ENCODE measurements at regions not wholly inside any gene's neighbourhood (a gene's known extent, or its start where the extent isn't known, plus 50 kb on each side); places are given as distances from the start of the nearest gene placed in this dataset.

DNA sequence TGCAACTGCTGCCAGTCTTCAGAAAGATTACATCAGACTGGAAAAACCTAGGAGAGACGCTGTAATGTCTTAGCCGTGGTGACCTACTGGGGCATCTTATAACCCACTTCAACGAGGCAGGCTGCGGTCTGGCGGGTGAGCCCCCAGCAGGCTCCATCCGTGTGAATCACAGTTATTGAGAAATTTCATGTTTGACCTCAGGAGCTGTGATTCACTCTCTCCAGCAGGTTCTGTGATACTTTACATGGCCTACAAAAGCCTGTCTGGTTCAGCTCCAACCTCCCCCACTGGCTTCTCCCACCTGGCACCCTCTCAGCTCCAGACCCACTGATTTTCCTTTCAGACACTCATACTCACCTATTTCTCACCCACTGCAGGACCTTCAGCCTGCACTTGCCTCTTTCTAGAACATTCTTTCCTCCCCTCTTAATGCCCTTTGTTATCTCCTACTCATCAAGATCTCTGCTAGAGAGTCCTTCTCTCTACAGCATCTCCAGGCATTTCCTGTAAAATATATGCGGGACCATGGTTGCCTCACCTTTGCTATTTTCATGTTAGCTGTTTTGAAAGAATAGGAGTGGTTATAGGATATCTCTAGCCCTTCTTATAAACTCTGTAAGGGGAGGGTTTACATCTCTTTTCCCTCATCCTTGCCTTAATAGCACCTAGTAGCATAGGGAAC, 227.9 kb downstream of the MAF start (continued):
- TF ChIP-seq, protein P1, sequence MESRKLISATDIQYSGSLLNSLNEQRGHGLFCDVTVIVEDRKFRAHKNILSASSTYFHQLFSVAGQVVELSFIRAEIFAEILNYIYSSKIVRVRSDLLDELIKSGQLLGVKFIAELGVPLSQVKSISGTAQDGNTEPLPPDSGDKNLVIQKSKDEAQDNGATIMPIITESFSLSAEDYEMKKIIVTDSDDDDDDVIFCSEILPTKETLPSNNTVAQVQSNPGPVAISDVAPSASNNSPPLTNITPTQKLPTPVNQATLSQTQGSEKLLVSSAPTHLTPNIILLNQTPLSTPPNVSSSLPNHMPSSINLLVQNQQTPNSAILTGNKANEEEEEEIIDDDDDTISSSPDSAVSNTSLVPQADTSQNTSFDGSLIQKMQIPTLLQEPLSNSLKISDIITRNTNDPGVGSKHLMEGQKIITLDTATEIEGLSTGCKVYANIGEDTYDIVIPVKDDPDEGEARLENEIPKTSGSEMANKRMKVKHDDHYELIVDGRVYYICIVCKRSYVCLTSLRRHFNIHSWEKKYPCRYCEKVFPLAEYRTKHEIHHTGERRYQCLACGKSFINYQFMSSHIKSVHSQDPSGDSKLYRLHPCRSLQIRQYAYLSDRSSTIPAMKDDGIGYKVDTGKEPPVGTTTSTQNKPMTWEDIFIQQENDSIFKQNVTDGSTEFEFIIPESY (IDR thresholded peaks at IDR 0.05) = no peak
- TF ChIP-seq YY1 (IDR thresholded peaks at IDR 0.05) (no peak), FOXA2 (IDR thresholded peaks at IDR 0.05) (no peak), FOXA1 (IDR thresholded peaks at IDR 0.05) (no peak), GABPA (IDR thresholded peaks at IDR 0.05 in 1 of 2, conservative IDR thresholded peaks at IDR 0.05 in 1 of 2) (no peak)

DNA sequence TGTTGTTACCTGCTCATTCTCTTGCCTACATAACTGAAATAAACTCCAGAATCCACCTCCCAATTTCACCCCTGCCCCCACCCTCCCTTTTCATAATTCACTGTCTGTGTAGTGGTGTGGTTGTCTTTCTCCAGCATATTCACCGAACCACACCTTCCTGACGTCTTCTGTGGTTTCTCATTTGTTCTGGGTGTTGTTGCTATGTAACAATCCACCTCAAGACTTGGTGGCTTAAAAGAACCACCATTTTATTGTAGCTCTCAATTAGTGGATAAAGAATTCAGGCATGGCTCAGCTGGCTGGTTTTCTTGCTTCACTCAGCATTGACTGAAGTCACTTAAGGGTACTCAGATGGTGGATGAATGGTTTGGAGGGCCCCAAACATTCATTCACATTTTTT, 229.8 kb downstream of the MAF start:
- Histone ChIP-seq H3K9me3 (ENCODE audit: control insufficient read depth in 4 of 4, low read length in 3 of 4) (peaks cover 0 to 2% (median 0%) of the 10 kb centered on the region in 4 donors), H3K9ac (ENCODE audit: low read depth in 1 of 2, low read length in 2 of 2) (no peak overlapping the region), H3K27me3 (ENCODE audit: control insufficient read depth in 4 of 4, insufficient read depth in 4 of 4, low read length in 3 of 4) (no peaks in the 10 kb centered on the region), H3K36me3 (ENCODE audit: control insufficient read depth in 4 of 4, insufficient read depth in 3 of 4, low read depth in 1 of 4, low read length in 3 of 4) (no peaks in the 10 kb centered on the region), H3K4me1 (ENCODE audit: control insufficient read depth in 4 of 4, insufficient read depth in 4 of 4, low read length in 3 of 4) (no peaks in the 10 kb centered on the region), H3K4me3 (ENCODE audit: low read depth in 1 of 3, low read length in 3 of 3) (no peak overlapping the region), H3K27ac (ENCODE audit: low read depth in 1 of 2, low read length in 2 of 2) (no peak overlapping the region)
- no peak for DNase-seq (ENCODE audit: low spot score)
- WGBS = 96% methylated on average over 2 of the region's 2 CpGs
- TF ChIP-seq NR2F2 (IDR thresholded peaks at IDR 0.05) (no peak), RXRA (IDR thresholded peaks at IDR 0.05) (no peak), JUND (IDR thresholded peaks at IDR 0.05) (no peak), FOXA2 (IDR thresholded peaks at IDR 0.05) (no peak), TAF1 (conservative IDR thresholded peaks at IDR 0.05) (no peak), SP1 (IDR thresholded peaks at IDR 0.05) (no peak), RAD21 (IDR thresholded peaks at IDR 0.05) (no peak)
- TF ChIP-seq, protein P2, sequence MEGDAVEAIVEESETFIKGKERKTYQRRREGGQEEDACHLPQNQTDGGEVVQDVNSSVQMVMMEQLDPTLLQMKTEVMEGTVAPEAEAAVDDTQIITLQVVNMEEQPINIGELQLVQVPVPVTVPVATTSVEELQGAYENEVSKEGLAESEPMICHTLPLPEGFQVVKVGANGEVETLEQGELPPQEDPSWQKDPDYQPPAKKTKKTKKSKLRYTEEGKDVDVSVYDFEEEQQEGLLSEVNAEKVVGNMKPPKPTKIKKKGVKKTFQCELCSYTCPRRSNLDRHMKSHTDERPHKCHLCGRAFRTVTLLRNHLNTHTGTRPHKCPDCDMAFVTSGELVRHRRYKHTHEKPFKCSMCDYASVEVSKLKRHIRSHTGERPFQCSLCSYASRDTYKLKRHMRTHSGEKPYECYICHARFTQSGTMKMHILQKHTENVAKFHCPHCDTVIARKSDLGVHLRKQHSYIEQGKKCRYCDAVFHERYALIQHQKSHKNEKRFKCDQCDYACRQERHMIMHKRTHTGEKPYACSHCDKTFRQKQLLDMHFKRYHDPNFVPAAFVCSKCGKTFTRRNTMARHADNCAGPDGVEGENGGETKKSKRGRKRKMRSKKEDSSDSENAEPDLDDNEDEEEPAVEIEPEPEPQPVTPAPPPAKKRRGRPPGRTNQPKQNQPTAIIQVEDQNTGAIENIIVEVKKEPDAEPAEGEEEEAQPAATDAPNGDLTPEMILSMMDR (IDR thresholded peaks at IDR 0.05; ENCODE audit: low read depth, low read length, missing input control) = no peak
- TF ChIP-seq, protein P3, sequence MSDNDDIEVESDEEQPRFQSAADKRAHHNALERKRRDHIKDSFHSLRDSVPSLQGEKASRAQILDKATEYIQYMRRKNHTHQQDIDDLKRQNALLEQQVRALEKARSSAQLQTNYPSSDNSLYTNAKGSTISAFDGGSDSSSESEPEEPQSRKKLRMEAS (IDR thresholded peaks at IDR 0.05) = no peak
- TF ChIP-seq, protein P4, sequence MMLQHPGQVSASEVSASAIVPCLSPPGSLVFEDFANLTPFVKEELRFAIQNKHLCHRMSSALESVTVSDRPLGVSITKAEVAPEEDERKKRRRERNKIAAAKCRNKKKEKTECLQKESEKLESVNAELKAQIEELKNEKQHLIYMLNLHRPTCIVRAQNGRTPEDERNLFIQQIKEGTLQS (IDR thresholded peaks at IDR 0.05) = no peak
- TF ChIP-seq, protein P1 (IDR thresholded peaks at IDR 0.05) = no peak
- TF ChIP-seq, protein P5, sequence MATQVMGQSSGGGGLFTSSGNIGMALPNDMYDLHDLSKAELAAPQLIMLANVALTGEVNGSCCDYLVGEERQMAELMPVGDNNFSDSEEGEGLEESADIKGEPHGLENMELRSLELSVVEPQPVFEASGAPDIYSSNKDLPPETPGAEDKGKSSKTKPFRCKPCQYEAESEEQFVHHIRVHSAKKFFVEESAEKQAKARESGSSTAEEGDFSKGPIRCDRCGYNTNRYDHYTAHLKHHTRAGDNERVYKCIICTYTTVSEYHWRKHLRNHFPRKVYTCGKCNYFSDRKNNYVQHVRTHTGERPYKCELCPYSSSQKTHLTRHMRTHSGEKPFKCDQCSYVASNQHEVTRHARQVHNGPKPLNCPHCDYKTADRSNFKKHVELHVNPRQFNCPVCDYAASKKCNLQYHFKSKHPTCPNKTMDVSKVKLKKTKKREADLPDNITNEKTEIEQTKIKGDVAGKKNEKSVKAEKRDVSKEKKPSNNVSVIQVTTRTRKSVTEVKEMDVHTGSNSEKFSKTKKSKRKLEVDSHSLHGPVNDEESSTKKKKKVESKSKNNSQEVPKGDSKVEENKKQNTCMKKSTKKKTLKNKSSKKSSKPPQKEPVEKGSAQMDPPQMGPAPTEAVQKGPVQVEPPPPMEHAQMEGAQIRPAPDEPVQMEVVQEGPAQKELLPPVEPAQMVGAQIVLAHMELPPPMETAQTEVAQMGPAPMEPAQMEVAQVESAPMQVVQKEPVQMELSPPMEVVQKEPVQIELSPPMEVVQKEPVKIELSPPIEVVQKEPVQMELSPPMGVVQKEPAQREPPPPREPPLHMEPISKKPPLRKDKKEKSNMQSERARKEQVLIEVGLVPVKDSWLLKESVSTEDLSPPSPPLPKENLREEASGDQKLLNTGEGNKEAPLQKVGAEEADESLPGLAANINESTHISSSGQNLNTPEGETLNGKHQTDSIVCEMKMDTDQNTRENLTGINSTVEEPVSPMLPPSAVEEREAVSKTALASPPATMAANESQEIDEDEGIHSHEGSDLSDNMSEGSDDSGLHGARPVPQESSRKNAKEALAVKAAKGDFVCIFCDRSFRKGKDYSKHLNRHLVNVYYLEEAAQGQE (IDR thresholded peaks at IDR 0.05) = no peak
